OCI-LY3 (cell line): ENCODE measurements at regions not wholly inside any gene's neighbourhood (a gene's known extent, or its start where the extent isn't known, plus 50 kb on each side); places are given as distances from the start of the nearest gene placed in this dataset.
A peak's percentile ranks its signal among the peaks of the same experiment; 100 is the strongest.
"Not testable (repeated sequence)": the region's sequence is repeated elsewhere in the genome, so short reads cannot be mapped to it uniquely, and the experiment has no call there.

Experiments used
- H2AFZ ChIP-seq: fragments of 200-600, 300-600 bp; shearing (Covaris generic); 2 replicates; pipeline ENCODE4 v1.6.0; 2014; ENCODE audit warnings: antibody characterized with exemption, low read depth, low read length
- H3K27ac ChIP-seq: fragments of 200-600, 300-600 bp; sonication (generic); 2 replicates; pipeline ENCODE4 v1.5.1; 2014; ENCODE audit warnings: mild to moderate bottlenecking, low read length, moderate library complexity, mixed read lengths
- H3K27me3 ChIP-seq: fragments of 200-600, 300-600 bp; sonication (generic); 2 replicates; pipeline ENCODE4 v1.6.1; 2014; ENCODE audit warnings: low read depth, low read length, mixed read lengths
- H3K36me3 ChIP-seq: fragments of 200-600, 300-600 bp; sonication (generic); replicated peaks from 2 replicates; pipeline ENCODE3; 2014; ENCODE audit warnings: low read depth, low read length, mixed read lengths
- H3K4me1 ChIP-seq: fragments of 300-600, 200-600 bp; sonication (generic); 2 replicates; pipeline ENCODE4 v1.6.1; 2014; ENCODE audit warnings: low read length, mixed read lengths
- H3K4me2 ChIP-seq: fragments of 200-600, 300-600 bp; sonication (generic); 2 replicates; pipeline ENCODE4 v1.6.1; 2014; ENCODE audit warnings: low read length, mixed read lengths
- H3K4me3 ChIP-seq: fragments of 300-600, 200-600 bp; sonication (generic); 2 replicates; pipeline ENCODE4 v1.5.1; 2014; ENCODE audit warnings: antibody characterized with exemption, mild to moderate bottlenecking, low read length, moderate library complexity
- H3K79me2 ChIP-seq: fragments of 300-600, 200-600 bp; shearing (Covaris generic); 2 replicates; pipeline ENCODE4 v1.6.1; 2014; ENCODE audit warnings: mild to moderate bottlenecking, low read length, mixed read lengths
- H3K9ac ChIP-seq: fragments of 300-600, 200-600 bp; shearing (Covaris generic); 2 replicates; pipeline ENCODE4 v1.6.0; 2014; ENCODE audit warnings: mild to moderate bottlenecking, low read length, moderate library complexity
- H3K9me3 ChIP-seq: fragments of 200-600, 300-600 bp; shearing (Covaris generic); 2 replicates; pipeline ENCODE4 v1.6.1; 2014; ENCODE audit warnings: low read length, mixed read lengths; ENCODE audit not compliant: insufficient read depth
- H4K20me1 ChIP-seq: fragments of 200-600, 300-600 bp; sonication (generic); 2 replicates; pipeline ENCODE4 v1.6.1; 2016; ENCODE audit warnings: low read length, mixed read lengths; ENCODE audit not compliant: insufficient read depth

DNA sequence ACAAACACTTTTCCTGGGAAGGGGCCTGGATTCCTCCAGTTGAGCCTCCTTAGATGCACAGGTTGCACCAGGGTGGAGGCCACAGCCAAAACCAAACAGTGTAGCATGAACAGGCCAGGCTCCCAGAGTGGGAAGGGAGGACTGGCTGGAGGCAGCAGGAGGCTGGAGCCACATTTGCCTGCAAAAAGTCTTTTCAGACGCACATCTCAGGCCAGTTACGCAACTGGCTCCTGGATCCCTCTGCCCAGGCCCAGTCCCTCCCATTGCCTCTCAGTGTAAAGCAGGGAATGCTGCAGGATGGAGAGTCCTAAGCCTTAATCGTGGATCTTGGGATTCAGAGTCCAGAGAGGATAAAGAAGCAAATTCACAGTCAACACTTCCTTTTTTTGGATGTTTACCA, 305.1 kb upstream of the PLGLB1 start:
- H3K79me2 ChIP-seq, H2AFZ ChIP-seq, H3K9me3 ChIP-seq, H3K27me3 ChIP-seq, H4K20me1 ChIP-seq, H3K4me3 ChIP-seq, H3K36me3 ChIP-seq: not testable (repeated sequence)
- peaks cover 78% of the 10 kb centered on the region for H3K4me1 ChIP-seq
- peak overlapping the region; percentile 22; the same call in 1 of the 2 replicates for H3K4me2 ChIP-seq
- H3K9ac ChIP-seq, result peak overlapping the region; percentile 53; the same call in 1 of the 2 replicates
- H3K27ac ChIP-seq, result peak overlapping the region; percentile 93

DNA sequence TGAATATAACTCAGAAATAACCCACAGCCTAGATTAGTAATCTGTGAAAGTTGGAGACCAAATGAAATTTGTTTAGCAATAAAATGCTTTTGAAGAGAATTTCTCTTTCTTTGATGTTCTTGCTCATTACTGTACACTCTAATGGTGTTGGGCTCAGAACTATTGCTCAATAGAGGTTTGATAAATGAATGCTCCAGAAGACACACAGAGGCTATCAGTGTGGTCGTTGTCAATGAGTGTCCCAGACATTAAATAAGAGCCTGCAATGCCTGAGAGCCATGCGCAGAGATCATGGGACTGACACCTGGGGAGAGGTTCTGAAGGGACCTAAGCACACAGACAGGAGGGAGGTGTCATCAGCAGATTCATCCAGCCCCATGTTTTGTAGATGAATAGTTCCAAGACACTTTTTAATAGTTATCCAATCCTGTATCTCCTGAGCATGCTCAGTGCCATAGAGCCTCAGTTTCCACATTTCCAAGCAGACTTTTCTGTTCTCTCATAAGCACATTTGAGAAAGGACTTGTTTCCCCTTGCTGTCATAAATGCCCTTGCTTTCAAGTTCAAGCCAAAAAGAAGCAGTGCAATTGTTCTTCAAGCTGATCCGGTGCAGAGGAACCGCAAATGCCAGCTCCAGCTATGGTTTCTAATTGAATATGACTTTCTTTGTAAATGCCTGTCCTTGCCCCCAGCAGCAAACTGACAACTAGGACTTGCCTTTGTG, 306.2 kb upstream of the PLGLB1 start:
- H4K20me1 ChIP-seq, H3K27me3 ChIP-seq, H3K9me3 ChIP-seq, H3K79me2 ChIP-seq, H2AFZ ChIP-seq, H3K36me3 ChIP-seq, H3K4me3 ChIP-seq: not testable (repeated sequence)
- peak overlapping the region; percentile 67 for H3K9ac ChIP-seq
- H3K27ac ChIP-seq, result peak overlapping the region; percentile 93
- peak overlapping the region; percentile 11; the same call in 1 of the 2 replicates for H3K4me2 ChIP-seq
- H3K4me1 ChIP-seq, result peaks cover 74% of the 10 kb centered on the region

DNA sequence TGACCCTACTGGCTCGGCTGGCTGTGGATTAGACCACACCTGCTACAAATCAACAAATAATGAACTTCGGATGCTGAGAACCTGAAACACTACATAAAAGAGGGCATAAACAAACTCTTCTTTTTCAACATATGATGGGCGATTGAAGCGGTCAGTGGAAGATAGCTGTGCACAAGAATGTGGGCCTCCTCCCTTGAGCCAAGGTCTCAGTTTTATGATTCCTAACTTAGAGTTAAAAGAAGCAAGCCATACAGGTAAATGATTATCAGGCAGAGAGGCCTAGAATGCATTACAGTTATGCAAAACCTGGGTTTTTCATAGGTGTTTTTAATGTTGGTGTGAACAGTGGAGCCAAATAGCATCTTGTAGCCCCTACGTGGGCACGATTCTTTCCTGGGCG, 307.9 kb upstream of the PLGLB1 start:
- not testable (repeated sequence) for H3K36me3 ChIP-seq, H2AFZ ChIP-seq, H3K79me2 ChIP-seq, H3K9me3 ChIP-seq, H3K4me3 ChIP-seq, H3K27me3 ChIP-seq, H4K20me1 ChIP-seq
- Histone ChIP-seq H3K9ac (peak overlapping the region; percentile 77), H3K27ac (peak overlapping the region; percentile 93), H3K4me2 (peak overlapping the region; percentile 47), H3K4me1 (peaks cover 71% of the 10 kb centered on the region)

DNA sequence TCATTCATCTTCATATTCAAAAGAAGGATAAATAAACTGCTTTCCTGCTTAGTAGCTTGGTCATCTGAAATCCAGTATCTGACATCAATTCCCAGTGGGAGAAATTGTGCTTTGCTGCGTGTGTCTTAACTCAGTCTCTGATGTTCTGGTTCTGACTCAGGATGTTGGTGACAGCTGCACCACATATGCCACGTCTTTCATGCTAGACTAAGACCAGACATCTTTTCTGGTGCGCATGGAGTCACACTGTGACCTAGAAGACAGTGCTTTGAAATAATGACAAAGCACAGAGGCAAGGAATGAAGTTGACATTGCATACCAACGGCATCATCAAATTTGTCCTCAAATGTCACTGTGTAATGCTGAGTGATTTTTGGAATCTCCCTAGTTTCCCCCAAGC, 308.8 kb upstream of the PLGLB1 start:
- not testable (repeated sequence) for H3K9me3 ChIP-seq

DNA sequence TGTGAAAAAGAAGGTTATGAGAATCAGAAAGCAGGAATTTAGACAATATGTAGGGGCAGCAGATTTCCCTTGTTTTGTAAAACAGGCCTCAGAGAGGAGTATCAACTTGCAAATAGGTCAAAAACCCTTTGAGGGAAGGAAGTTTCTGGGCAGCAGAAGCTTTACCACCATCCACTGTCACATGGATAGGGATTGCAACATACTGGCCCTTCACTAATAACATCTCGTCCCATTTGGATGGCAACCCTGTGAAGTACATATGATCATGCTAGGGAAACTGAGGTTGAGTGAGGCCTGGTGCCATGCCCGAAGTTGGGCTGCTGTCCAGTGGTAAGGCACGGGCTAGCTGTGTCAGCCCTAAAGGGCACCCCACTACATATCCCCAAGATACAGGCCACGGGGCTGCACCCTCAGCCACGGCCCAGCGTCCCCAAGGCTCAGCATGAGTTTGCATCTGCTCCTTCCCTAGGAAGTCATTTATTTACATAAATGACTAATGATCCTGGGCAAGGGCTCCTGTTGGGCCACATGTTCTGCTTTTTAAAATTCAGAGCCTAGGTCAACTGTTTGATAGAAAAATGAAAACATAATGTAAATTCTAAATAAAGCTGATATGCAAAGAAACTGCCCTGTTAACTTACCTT, 310.4 kb upstream of the PLGLB1 start:
- H3K36me3 ChIP-seq, H3K4me3 ChIP-seq, H3K9me3 ChIP-seq, H4K20me1 ChIP-seq, H3K27me3 ChIP-seq, H2AFZ ChIP-seq, H3K79me2 ChIP-seq: not testable (repeated sequence)
- peak overlapping the region; percentile 56; the same call in 1 of the 2 replicates for H3K9ac ChIP-seq
- H3K4me2 ChIP-seq, result peak overlapping the region; percentile 36; the same call in 1 of the 2 replicates
- H3K27ac ChIP-seq, result peak overlapping the region; percentile 83
- H3K4me1 ChIP-seq, result peaks cover 77% of the 10 kb centered on the region

More for the DNA sequence above, 308.8 kb upstream of the PLGLB1 start:
- not testable (repeated sequence) for H2AFZ ChIP-seq, H3K27me3 ChIP-seq, H3K36me3 ChIP-seq, H3K4me3 ChIP-seq, H3K79me2 ChIP-seq, H4K20me1 ChIP-seq
- H3K4me2 ChIP-seq, result peak overlapping the region; percentile 47
- peaks cover 75% of the 10 kb centered on the region for H3K4me1 ChIP-seq
- H3K27ac ChIP-seq, result peak overlapping the region; percentile 93
- H3K9ac ChIP-seq, result peak overlapping the region; percentile 77; the same call in 1 of the 2 replicates

DNA sequence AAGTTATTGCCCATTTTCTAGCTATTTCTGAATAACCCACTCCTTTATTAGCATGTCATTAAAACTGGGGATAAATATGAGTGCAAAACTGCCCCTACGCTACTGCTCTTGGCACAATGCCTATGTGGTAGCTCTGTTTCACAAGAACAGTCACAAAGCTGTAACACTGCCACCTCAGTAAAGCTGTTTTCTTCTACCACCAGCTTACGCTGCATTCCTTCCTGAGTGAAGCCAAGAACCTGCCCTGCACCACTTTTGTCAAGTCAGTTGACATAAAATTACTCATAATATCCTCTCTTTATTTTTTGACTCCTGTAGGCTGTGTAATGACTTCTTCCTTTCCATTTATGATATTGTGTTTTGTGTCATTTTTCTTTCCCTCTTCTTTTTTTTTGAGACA, 313.2 kb upstream of the PLGLB1 start:
- not testable (repeated sequence) for H3K4me3 ChIP-seq, H3K79me2 ChIP-seq, H3K27me3 ChIP-seq, H3K9me3 ChIP-seq, H2AFZ ChIP-seq, H4K20me1 ChIP-seq, H3K36me3 ChIP-seq
- Histone ChIP-seq H3K4me2 (0 out of 2 replicates have a peak overlapping the region, but pooled peaks have one; percentile 9), H3K9ac (peak overlapping the region; percentile 41; the same call in 1 of the 2 replicates), H3K27ac (peak overlapping the region; percentile 79), H3K4me1 (peaks cover 53% of the 10 kb centered on the region)

DNA sequence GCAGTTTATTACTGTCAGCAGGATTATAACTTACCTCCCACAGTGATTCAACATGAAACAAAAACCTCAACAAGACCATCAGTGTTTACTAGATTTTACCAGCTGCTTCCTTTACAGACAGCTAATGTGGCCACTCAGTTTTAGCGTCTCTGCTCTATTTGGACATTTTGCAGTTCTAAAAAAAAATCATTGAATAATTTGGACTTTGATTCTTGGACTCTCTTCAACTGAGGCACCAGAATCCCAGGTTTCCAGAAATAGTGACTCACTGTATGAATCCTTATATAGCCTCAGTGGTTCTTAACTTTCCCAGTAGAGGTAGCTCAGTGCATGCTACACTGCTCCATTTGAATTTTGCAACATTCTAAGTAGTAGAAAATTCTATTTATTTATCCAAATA, 317.4 kb upstream of the PLGLB1 start:
- Histone ChIP-seq H3K4me1 (peaks cover 31% of the 10 kb centered on the region), H3K4me3 (peak overlapping the region; percentile 61), H3K9ac (peak overlapping the region; percentile 68), H3K4me2 (peak overlapping the region; percentile 65), H3K27ac (peak overlapping the region; percentile 86)
- not testable (repeated sequence) for H3K27me3 ChIP-seq, H3K9me3 ChIP-seq, H2AFZ ChIP-seq, H4K20me1 ChIP-seq, H3K36me3 ChIP-seq, H3K79me2 ChIP-seq
